Neutrophil (primary cell): ENCODE measurements at regions not wholly inside any gene's neighbourhood (a gene's known extent, or its start where the extent isn't known, plus 50 kb on each side); places are given as distances from the start of the nearest gene placed in this dataset.

Source experiments
- H3K27ac ChIP-seq: fragments of 200-600 bp; sonication (generic); 2 replicates; pipeline ENCODE4 v1.5.1; 2016; ENCODE audit warnings: mild to moderate bottlenecking, moderate library complexity
- H3K27me3 ChIP-seq: fragments of 200-600 bp; sonication (generic); 2 replicates; pipeline ENCODE4 v1.6.0; 2016; ENCODE audit warnings: mild to moderate bottlenecking
- H3K36me3 ChIP-seq: fragments of 200-600 bp; sonication (generic); 2 replicates; pipeline ENCODE4 v1.5.1; 2017
- H3K4me1 ChIP-seq, 2 experiments: fragments of 200-600 bp in 1 of 2; sonication (generic) in 1 of 2; 1 replicate in 1 of 2; 2 replicates in 1 of 2; pipeline versions ENCODE4 v1.5.1 to v1.6.1; 2013 to 2016; ENCODE audit warnings: low read depth in 1 of 2, low read length in 1 of 2, mild to moderate bottlenecking in 1 of 2, moderate library complexity in 1 of 2; ENCODE audit not compliant: control insufficient read depth in 1 of 2, insufficient read depth in 1 of 2
- H3K4me3 ChIP-seq, 2 experiments: fragments of 200-600 bp in 1 of 2; sonication (generic) in 1 of 2; 1 replicate in 1 of 2; 2 replicates in 1 of 2; pipeline ENCODE4 v1.5.1; 2013 to 2016; ENCODE audit warnings: low read depth in 1 of 2, low read length in 1 of 2, mild to moderate bottlenecking in 1 of 2, moderate library complexity in 1 of 2
- H3K9me3 ChIP-seq: fragments of 200-600 bp; sonication (generic); 2 replicates; pipeline ENCODE4 v1.5.1; 2016
- CTCF ChIP-seq: fragments of 200-600 bp; sonication (generic); IDR thresholded peaks from 2 replicates; pipeline ENCODE4 v1.5.1; 2016; ENCODE audit warnings: antibody characterized with exemption

GRCh38 chr2:81692566-81692965 is 1388.0 kb upstream of the LRRTM1 start:
- H3K36me3 ChIP-seq = no peaks in the 10 kb centered on the region
- no peak overlapping the region for H3K4me3 ChIP-seq
- no peak for TF ChIP-seq CTCF
- H3K4me1 ChIP-seq = no peaks in the 10 kb centered on the region
- H3K27me3 ChIP-seq = no peaks in the 10 kb centered on the region
- no peaks in the 10 kb centered on the region for H3K9me3 ChIP-seq
- no peak overlapping the region for H3K27ac ChIP-seq

GRCh38 chr2:81675641-81676040 is 1371.1 kb upstream of the LRRTM1 start:
- Histone ChIP-seq H3K9me3 (no peaks in the 10 kb centered on the region), H3K4me3 (no peak overlapping the region), H3K36me3 (no peaks in the 10 kb centered on the region), H3K4me1 (no peaks in the 10 kb centered on the region), H3K27ac (no peak overlapping the region), H3K27me3 (no peaks in the 10 kb centered on the region)
- no peak for TF ChIP-seq CTCF

- H3K27me3 ChIP-seq = no peaks in the 10 kb centered on the region
- no peaks in the 10 kb centered on the region for H3K36me3 ChIP-seq
- no peaks in the 10 kb centered on the region for H3K9me3 ChIP-seq
- no peaks in the 10 kb centered on the region for H3K4me1 ChIP-seq
- TF ChIP-seq CTCF = no peak
- H3K4me3 ChIP-seq = no peak overlapping the region
- H3K27ac ChIP-seq = no peak overlapping the region
Observed at GRCh38 chr2:81672923-81673322, 1368.4 kb upstream of the LRRTM1 start.

- no peaks in the 10 kb centered on the region for H3K4me1 ChIP-seq
- no peak for TF ChIP-seq CTCF
Observed at GRCh38 chr2:81672516-81672915, 1368.0 kb upstream of the LRRTM1 start.

GRCh38 chr2:81670885-81671284 is 1366.3 kb upstream of the LRRTM1 start:
- no peak for TF ChIP-seq CTCF
- Histone ChIP-seq H3K27ac (no peak overlapping the region), H3K36me3 (no peaks in the 10 kb centered on the region), H3K27me3 (no peaks in the 10 kb centered on the region), H3K4me1 (no peaks in the 10 kb centered on the region), H3K4me3 (no peak overlapping the region), H3K9me3 (no peaks in the 10 kb centered on the region)

More at GRCh38 chr2:81672516-81672915, 1368.0 kb upstream of the LRRTM1 start:
- no peak overlapping the region for H3K4me3 ChIP-seq
- no peaks in the 10 kb centered on the region for H3K36me3 ChIP-seq
- no peak overlapping the region for H3K27ac ChIP-seq
- H3K9me3 ChIP-seq = no peaks in the 10 kb centered on the region
- H3K27me3 ChIP-seq = no peaks in the 10 kb centered on the region

- H3K4me1 ChIP-seq = no peaks in the 10 kb centered on the region
- peaks cover 5% of the 10 kb centered on the region for H3K9me3 ChIP-seq
- no peak overlapping the region for H3K27ac ChIP-seq
- no peaks in the 10 kb centered on the region for H3K27me3 ChIP-seq
- no peaks in the 10 kb centered on the region for H3K36me3 ChIP-seq
- TF ChIP-seq CTCF = no peak
- H3K4me3 ChIP-seq = no peak overlapping the region
Observed at GRCh38 chr2:81661081-81661480, 1356.5 kb upstream of the LRRTM1 start.
